ENCODE measurements at regions not wholly inside any gene's neighbourhood (a gene's known extent, or its start where the extent isn't known, plus 50 kb on each side); places are given as distances from the start of the nearest gene placed in this dataset.

DNA sequence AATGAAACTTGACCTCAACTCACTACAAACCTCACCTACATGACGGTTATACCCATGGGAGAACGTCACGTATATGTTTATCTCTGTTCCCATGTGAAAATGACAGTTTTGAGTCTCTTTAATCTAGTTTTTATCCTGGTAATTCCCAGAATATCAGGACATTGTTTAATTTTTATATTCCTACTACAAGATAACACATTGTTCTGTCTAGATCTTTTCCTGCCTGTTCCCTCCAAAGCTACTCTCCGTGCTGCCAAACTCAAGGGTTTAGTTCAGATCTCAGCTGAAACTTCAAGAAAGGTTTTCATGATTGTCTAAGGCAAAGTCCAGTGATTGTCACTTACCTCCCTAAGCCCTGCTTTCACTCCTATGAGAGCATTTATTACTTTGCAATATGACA is 1159.4 kb upstream of the SEMA6A start:
- Histone ChIP-seq H3K4me2 (ENCODE audit: low read length) (no peak overlapping the region), H3K9me2 (ENCODE audit: insufficient read depth, low read length) (no peaks in the 10 kb centered on the region), H3K79me2 (replicated peaks; ENCODE audit: insufficient read depth, low read length) (no peaks in the 10 kb centered on the region), H3K27ac (ENCODE audit: low read length) (no peak overlapping the region), H3F3A (ENCODE audit: insufficient read depth, low read length, poor library complexity, severe bottlenecking) (no peaks in the 10 kb centered on the region), H3K4me3 (ENCODE audit: low read length) (no peak overlapping the region), H3K9ac (ENCODE audit: low read length) (no peak overlapping the region), H3K9me3 (ENCODE audit: low read length) (no peaks in the 10 kb centered on the region), H4K20me1 (ENCODE audit: insufficient read depth) (no peaks in the 10 kb centered on the region), H3K27me3 (ENCODE audit: insufficient read depth, low read depth, low read length) (no peaks in the 10 kb centered on the region), H2AFZ (ENCODE audit: low read depth, low read length) (no peak overlapping the region), H3K36me3 (ENCODE audit: insufficient read depth, low read length) (no peaks in the 10 kb centered on the region)
- TF ChIP-seq RAD21 (conservative IDR thresholded peaks at IDR 0.05) (no peak), EP300 (conservative IDR thresholded peaks at IDR 0.05; ENCODE audit: poor library complexity, severe bottlenecking) (no peak), EZH2 (IDR thresholded peaks at IDR 0.05; ENCODE audit: borderline replicate concordance, insufficient read depth, low read length, poor library complexity, severe bottlenecking) (no peak), MXI1 (conservative IDR thresholded peaks at IDR 0.05; ENCODE audit: poor library complexity, severe bottlenecking) (no peak), POLR2AphosphoS5 (IDR thresholded peaks at IDR 0.05) (no peak), SMC3 (conservative IDR thresholded peaks at IDR 0.05; ENCODE audit: poor library complexity) (no peak), TAF1 (IDR thresholded peaks at IDR 0.05; ENCODE audit: low read depth) (no peak)
- TF ChIP-seq, protein P1, sequence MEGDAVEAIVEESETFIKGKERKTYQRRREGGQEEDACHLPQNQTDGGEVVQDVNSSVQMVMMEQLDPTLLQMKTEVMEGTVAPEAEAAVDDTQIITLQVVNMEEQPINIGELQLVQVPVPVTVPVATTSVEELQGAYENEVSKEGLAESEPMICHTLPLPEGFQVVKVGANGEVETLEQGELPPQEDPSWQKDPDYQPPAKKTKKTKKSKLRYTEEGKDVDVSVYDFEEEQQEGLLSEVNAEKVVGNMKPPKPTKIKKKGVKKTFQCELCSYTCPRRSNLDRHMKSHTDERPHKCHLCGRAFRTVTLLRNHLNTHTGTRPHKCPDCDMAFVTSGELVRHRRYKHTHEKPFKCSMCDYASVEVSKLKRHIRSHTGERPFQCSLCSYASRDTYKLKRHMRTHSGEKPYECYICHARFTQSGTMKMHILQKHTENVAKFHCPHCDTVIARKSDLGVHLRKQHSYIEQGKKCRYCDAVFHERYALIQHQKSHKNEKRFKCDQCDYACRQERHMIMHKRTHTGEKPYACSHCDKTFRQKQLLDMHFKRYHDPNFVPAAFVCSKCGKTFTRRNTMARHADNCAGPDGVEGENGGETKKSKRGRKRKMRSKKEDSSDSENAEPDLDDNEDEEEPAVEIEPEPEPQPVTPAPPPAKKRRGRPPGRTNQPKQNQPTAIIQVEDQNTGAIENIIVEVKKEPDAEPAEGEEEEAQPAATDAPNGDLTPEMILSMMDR (IDR thresholded peaks at IDR 0.05; ENCODE audit: poor library complexity, severe bottlenecking), result no peak
- TF ChIP-seq, protein P2, sequence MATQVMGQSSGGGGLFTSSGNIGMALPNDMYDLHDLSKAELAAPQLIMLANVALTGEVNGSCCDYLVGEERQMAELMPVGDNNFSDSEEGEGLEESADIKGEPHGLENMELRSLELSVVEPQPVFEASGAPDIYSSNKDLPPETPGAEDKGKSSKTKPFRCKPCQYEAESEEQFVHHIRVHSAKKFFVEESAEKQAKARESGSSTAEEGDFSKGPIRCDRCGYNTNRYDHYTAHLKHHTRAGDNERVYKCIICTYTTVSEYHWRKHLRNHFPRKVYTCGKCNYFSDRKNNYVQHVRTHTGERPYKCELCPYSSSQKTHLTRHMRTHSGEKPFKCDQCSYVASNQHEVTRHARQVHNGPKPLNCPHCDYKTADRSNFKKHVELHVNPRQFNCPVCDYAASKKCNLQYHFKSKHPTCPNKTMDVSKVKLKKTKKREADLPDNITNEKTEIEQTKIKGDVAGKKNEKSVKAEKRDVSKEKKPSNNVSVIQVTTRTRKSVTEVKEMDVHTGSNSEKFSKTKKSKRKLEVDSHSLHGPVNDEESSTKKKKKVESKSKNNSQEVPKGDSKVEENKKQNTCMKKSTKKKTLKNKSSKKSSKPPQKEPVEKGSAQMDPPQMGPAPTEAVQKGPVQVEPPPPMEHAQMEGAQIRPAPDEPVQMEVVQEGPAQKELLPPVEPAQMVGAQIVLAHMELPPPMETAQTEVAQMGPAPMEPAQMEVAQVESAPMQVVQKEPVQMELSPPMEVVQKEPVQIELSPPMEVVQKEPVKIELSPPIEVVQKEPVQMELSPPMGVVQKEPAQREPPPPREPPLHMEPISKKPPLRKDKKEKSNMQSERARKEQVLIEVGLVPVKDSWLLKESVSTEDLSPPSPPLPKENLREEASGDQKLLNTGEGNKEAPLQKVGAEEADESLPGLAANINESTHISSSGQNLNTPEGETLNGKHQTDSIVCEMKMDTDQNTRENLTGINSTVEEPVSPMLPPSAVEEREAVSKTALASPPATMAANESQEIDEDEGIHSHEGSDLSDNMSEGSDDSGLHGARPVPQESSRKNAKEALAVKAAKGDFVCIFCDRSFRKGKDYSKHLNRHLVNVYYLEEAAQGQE (IDR thresholded peaks at IDR 0.05; ENCODE audit: borderline replicate concordance), result no peak

DNA sequence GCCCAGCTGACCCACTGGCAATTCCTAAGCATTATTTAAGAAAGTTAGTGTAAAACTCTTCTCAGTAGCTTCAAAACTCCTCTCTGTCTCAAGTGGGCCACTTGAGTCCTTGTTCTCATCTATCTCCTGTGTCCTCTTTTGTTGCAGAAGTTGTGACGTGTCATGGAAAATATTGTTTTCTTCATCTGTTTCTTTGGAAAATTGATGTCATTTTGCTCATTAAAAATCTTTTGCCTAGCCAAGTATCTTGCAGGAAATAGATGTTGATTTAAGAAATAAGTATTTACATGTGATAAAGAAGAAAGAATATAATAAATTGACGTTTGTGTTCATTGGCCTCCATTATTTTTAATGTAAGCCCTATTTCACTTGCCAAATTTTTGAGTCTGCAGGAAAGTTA is 1158.4 kb upstream of the SEMA6A start:
- Histone ChIP-seq H3K27me3 (ENCODE audit: insufficient read depth, low read depth, low read length) (no peaks in the 10 kb centered on the region), H3K9ac (ENCODE audit: low read length) (no peak overlapping the region), H3K9me3 (ENCODE audit: low read length) (no peaks in the 10 kb centered on the region), H3F3A (ENCODE audit: insufficient read depth, low read length, poor library complexity, severe bottlenecking) (no peaks in the 10 kb centered on the region), H3K9me2 (ENCODE audit: insufficient read depth, low read length) (no peaks in the 10 kb centered on the region), H4K20me1 (ENCODE audit: insufficient read depth) (no peaks in the 10 kb centered on the region), H3K36me3 (ENCODE audit: insufficient read depth, low read length) (no peaks in the 10 kb centered on the region), H3K79me2 (replicated peaks; ENCODE audit: insufficient read depth, low read length) (no peaks in the 10 kb centered on the region), H3K4me3 (ENCODE audit: low read length) (no peak overlapping the region), H3K27ac (ENCODE audit: low read length) (no peak overlapping the region), H3K4me2 (ENCODE audit: low read length) (no peak overlapping the region), H2AFZ (ENCODE audit: low read depth, low read length) (no peak overlapping the region)
- TF ChIP-seq EZH2 (IDR thresholded peaks at IDR 0.05; ENCODE audit: borderline replicate concordance, insufficient read depth, low read length, poor library complexity, severe bottlenecking), result no peak
- no peak for TF ChIP-seq RAD21 (conservative IDR thresholded peaks at IDR 0.05)
- TF ChIP-seq TAF1 (IDR thresholded peaks at IDR 0.05; ENCODE audit: low read depth), result no peak
- no peak for TF ChIP-seq MXI1 (conservative IDR thresholded peaks at IDR 0.05; ENCODE audit: poor library complexity, severe bottlenecking)
- no peak for TF ChIP-seq POLR2AphosphoS5 (IDR thresholded peaks at IDR 0.05)
- no peak for TF ChIP-seq SMC3 (conservative IDR thresholded peaks at IDR 0.05; ENCODE audit: poor library complexity)
- TF ChIP-seq, protein P2 (IDR thresholded peaks at IDR 0.05; ENCODE audit: borderline replicate concordance), result no peak
- no peak for TF ChIP-seq EP300 (conservative IDR thresholded peaks at IDR 0.05; ENCODE audit: poor library complexity, severe bottlenecking)
- TF ChIP-seq, protein P1 (IDR thresholded peaks at IDR 0.05; ENCODE audit: poor library complexity, severe bottlenecking), result no peak
